HepG2 (cell line): ENCODE measurements at regions not wholly inside any gene's neighbourhood (a gene's known extent, or its start where the extent isn't known, plus 50 kb on each side); places are given as distances from the start of the nearest gene placed in this dataset.
A peak's percentile ranks its signal among the peaks of the same experiment; 100 is the strongest.

Experiments
- ARID4A ChIP-seq: sonication (generic); formaldehyde crosslinking; IDR thresholded peaks from 2 replicates; pipeline ENCODE4 v1.5.0; 2020; ENCODE audit warnings: mild to moderate bottlenecking, missing genetic modification reagents, borderline replicate concordance
- CBFB ChIP-seq: sonication (generic); formaldehyde crosslinking; IDR thresholded peaks from 2 replicates; pipeline ENCODE4 v1.4.0; 2020; ENCODE audit warnings: missing genetic modification reagents
- FOXJ3 ChIP-seq: sonication (generic); formaldehyde crosslinking; IDR thresholded peaks from 2 replicates; pipeline ENCODE4 v1.4.0; 2020; ENCODE audit warnings: missing genetic modification reagents, mild to moderate bottlenecking, borderline replicate concordance
- KDM5B ChIP-seq: sonication (generic); formaldehyde crosslinking; IDR thresholded peaks from 2 replicates; pipeline ENCODE4 v1.4.0; 2020; ENCODE audit warnings: missing genetic modification reagents, mild to moderate bottlenecking, borderline replicate concordance
- MAFG ChIP-seq: sonication (generic); formaldehyde crosslinking; IDR thresholded peaks from 2 replicates; pipeline ENCODE4 v1.5.1; 2020; ENCODE audit warnings: mild to moderate bottlenecking, missing genetic modification reagents
- MED1 ChIP-seq: sonication (generic); formaldehyde crosslinking; IDR thresholded peaks from 2 replicates; pipeline ENCODE4 v1.4.0; 2020; ENCODE audit warnings: missing genetic modification reagents
- NR2F1 ChIP-seq, 2 experiments: fragments of 450-650 bp in 1 of 2; formaldehyde crosslinking in 1 of 2; IDR thresholded peaks; 2 replicates each; pipeline versions ENCODE4 v1.5.0 to v1.6.1; 2016 to 2020; ENCODE audit warnings: mild to moderate bottlenecking in 1 of 2, missing compliant biosample characterization in 1 of 2, missing genetic modification reagents in 1 of 2, moderate library complexity in 1 of 2
- PHF21A ChIP-seq: sonication (generic); formaldehyde crosslinking; IDR thresholded peaks from 2 replicates; pipeline ENCODE4 v1.5.0; 2020; ENCODE audit warnings: mild to moderate bottlenecking, missing genetic modification reagents
- POGZ ChIP-seq: sonication (generic); formaldehyde crosslinking; IDR thresholded peaks from 2 replicates; pipeline ENCODE4 v1.4.0; 2020; ENCODE audit warnings: mild to moderate bottlenecking, missing genetic modification reagents
- RARA ChIP-seq: IDR thresholded peaks from 2 replicates; pipeline ENCODE4 v1.6.1; 2016; ENCODE audit warnings: missing genetic modification reagents, missing compliant biosample characterization
- RCOR2 ChIP-seq: IDR thresholded peaks from 2 replicates; pipeline ENCODE4 v1.6.1; 2016; ENCODE audit warnings: missing biosample characterization, missing genetic modification reagents
- RXRA ChIP-seq: sonication (generic); formaldehyde crosslinking; IDR thresholded peaks from 2 replicates; pipeline ENCODE4 v1.5.1; 2020; ENCODE audit warnings: missing genetic modification reagents
- SP1 ChIP-seq, 2 experiments: fragments of 450-650 bp in 1 of 2; sonication (generic) in 1 of 2; formaldehyde crosslinking in 1 of 2; IDR thresholded peaks; 2 replicates each; pipeline versions ENCODE4 v1.4.0 to v1.6.1; 2016 to 2020; ENCODE audit warnings: missing genetic modification reagents in 1 of 2
- TEAD3 ChIP-seq: optimal IDR thresholded peaks from 2 replicates; pipeline ENCODE3; 2016; ENCODE audit warnings: borderline replicate concordance
- THAP11 ChIP-seq: IDR thresholded peaks from 2 replicates; pipeline ENCODE4 v1.6.1; 2016; ENCODE audit warnings: missing biosample characterization, missing genetic modification reagents
- ZBTB46 ChIP-seq: sonication (generic); formaldehyde crosslinking; IDR thresholded peaks from 2 replicates; pipeline ENCODE4 v1.4.0; 2020; ENCODE audit warnings: mild to moderate bottlenecking, missing genetic modification reagents, borderline replicate concordance
- ZNF547 ChIP-seq: sonication (generic); formaldehyde crosslinking; IDR thresholded peaks from 2 replicates; pipeline ENCODE4 v1.5.1; 2020; ENCODE audit warnings: mild to moderate bottlenecking, missing genetic modification reagents
- ZNF567 ChIP-seq: sonication (generic); formaldehyde crosslinking; IDR thresholded peaks from 2 replicates; pipeline ENCODE4 v1.8.1; 2023; ENCODE audit warnings: mild to moderate bottlenecking, missing genetic modification reagents, borderline replicate concordance
- ZNF7 ChIP-seq: IDR thresholded peaks from 2 replicates; pipeline ENCODE4 v1.6.1; 2016; ENCODE audit warnings: missing biosample characterization, missing genetic modification reagents
- ZNF878 ChIP-seq: sonication (generic); formaldehyde crosslinking; IDR thresholded peaks from 2 replicates; pipeline ENCODE4 v1.8.1; 2023; ENCODE audit warnings: mild to moderate bottlenecking, missing genetic modification reagents, moderate library complexity
- ZSCAN25 ChIP-seq: sonication (generic); formaldehyde crosslinking; IDR thresholded peaks from 2 replicates; pipeline ENCODE4 v1.8.0; 2022; ENCODE audit warnings: mild to moderate bottlenecking, missing genetic modification reagents
- TF ChIP-seq, protein P1 (sequence below): sonication (generic); formaldehyde crosslinking; IDR thresholded peaks from 2 replicates; pipeline ENCODE4 v1.4.0; 2020; ENCODE audit warnings: missing genetic modification reagents
- TF ChIP-seq, protein P2 (sequence below): sonication (generic); formaldehyde crosslinking; IDR thresholded peaks from 2 replicates; pipeline ENCODE4 v1.4.0; 2020; ENCODE audit warnings: missing genetic modification reagents

DNA sequence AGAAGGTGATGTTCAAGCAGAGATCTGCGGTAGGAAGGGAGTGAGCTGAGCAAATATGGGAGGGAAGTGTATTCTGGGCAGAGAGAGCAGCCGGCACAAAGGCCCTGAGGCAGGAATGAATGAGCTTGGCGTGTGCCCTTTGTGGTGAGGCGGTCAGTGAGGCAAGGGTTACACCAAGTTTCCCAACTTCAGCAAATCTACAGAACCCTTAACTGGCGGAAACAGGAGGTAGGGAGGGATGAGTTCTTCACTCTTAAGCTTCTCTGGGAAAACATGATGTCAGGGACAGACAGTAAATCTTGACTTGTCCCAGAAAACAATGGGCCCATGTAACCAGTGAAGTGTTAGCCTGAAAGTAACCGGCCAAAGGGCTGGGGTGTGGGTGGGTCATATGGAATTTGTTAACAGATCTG, 97.1 kb upstream of the PTPN1 start (continued):
- TF ChIP-seq, protein P1, sequence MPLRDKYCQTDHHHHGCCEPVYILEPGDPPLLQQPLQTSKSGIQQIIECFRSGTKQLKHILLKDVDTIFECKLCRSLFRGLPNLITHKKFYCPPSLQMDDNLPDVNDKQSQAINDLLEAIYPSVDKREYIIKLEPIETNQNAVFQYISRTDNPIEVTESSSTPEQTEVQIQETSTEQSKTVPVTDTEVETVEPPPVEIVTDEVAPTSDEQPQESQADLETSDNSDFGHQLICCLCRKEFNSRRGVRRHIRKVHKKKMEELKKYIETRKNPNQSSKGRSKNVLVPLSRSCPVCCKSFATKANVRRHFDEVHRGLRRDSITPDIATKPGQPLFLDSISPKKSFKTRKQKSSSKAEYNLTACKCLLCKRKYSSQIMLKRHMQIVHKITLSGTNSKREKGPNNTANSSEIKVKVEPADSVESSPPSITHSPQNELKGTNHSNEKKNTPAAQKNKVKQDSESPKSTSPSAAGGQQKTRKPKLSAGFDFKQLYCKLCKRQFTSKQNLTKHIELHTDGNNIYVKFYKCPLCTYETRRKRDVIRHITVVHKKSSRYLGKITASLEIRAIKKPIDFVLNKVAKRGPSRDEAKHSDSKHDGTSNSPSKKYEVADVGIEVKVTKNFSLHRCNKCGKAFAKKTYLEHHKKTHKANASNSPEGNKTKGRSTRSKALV (CRISPR knock-in tag): 0 out of 2 replicates have a peak, but pooled peaks have one; percentile 40
- peak; percentile 43; the same call in 1 of the 2 replicates for TF ChIP-seq CBFB (CRISPR knock-in tag)
- peak; percentile 61; the same call in 1 of the 2 replicates for TF ChIP-seq ZNF547 (CRISPR knock-in tag)
- no peak for TF ChIP-seq MAFG
- TF ChIP-seq RXRA (CRISPR knock-in tag): peak; percentile 69; the same call in 1 of the 2 replicates
- peak; percentile 22; the same call in 1 of the 2 replicates for TF ChIP-seq ZNF7 (CRISPR knock-in tag)
- TF ChIP-seq ARID4A (CRISPR knock-in tag): peak; percentile 20; the same call in 1 of the 2 replicates
- peak in 1 of 2 experiments; percentile 41; a peak in 1 of 4 replicates for TF ChIP-seq NR2F1 (CRISPR knock-in tag; IDR thresholded peaks at IDR 0.05)
- peak; percentile 44; the same call in 1 of the 2 replicates for TF ChIP-seq FOXJ3 (CRISPR knock-in tag)
- no peak for TF ChIP-seq ZBTB46 (CRISPR knock-in tag)
- peak; percentile 98; the same call in 1 of the 2 replicates for TF ChIP-seq RCOR2
- TF ChIP-seq MED1 (CRISPR knock-in tag): peak; percentile 55; the same call in 1 of the 2 replicates
- TF ChIP-seq ZNF878 (CRISPR knock-in tag): no peak
- peak; percentile 61 for TF ChIP-seq TEAD3 (CRISPR knock-in tag)
- TF ChIP-seq THAP11 (CRISPR knock-in tag): no peak
- no peak for TF ChIP-seq ZNF567
- no peak for TF ChIP-seq SP1 (IDR thresholded peaks at IDR 0.05)
- 0 out of 2 replicates have a peak, but pooled peaks have one; percentile 15 for TF ChIP-seq SP1 (CRISPR knock-in tag; IDR thresholded peaks at IDR 0.05)
- TF ChIP-seq RARA: peak; percentile 36
- TF ChIP-seq POGZ: peak; percentile 24; the same call in 1 of the 2 replicates
- peak; percentile 28; the same call in 1 of the 2 replicates for TF ChIP-seq PHF21A
- TF ChIP-seq, protein P2, sequence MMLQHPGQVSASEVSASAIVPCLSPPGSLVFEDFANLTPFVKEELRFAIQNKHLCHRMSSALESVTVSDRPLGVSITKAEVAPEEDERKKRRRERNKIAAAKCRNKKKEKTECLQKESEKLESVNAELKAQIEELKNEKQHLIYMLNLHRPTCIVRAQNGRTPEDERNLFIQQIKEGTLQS (CRISPR knock-in tag): peak; percentile 30; the same call in 1 of the 2 replicates
- TF ChIP-seq KDM5B (CRISPR knock-in tag): no peak
- peak; percentile 73; the same call in 1 of the 2 replicates for TF ChIP-seq ZSCAN25
